HepG2 (cell line): ENCODE measurements at regions not wholly inside any gene's neighbourhood (a gene's known extent, or its start where the extent isn't known, plus 50 kb on each side); places are given as distances from the start of the nearest gene placed in this dataset.

Source experiments
- ATAC-seq: fragments of 200-7000 bp; cut with Tn5 transposase; 3 replicates; pipeline ENCODE4 v1.9.1; 2020; ENCODE audit warnings: mild to moderate bottlenecking, moderate library complexity
- BruUV-seq: library from RNA; stranded (reverse); fragments of 400-500 nt; replicated peaks from 2 replicates; lab custom pipeline; 2021; lab: Mats Ljungman, UMichigan
- CTCF ChIA-PET: fragments of 300-600 bp; formaldehyde crosslinking; extraction: SDS; loops from one replicate; lab custom pipeline; 2021; ENCODE audit warnings: low total read pairs, inconsistent platforms, low intra/inter-chr PET ratio; lab: Yijun Ruan, JAX
- POLR2A ChIA-PET: fragments of 350-600 bp; sonication (Branson Sonifier 250); formaldehyde crosslinking; loops from one replicate; lab custom pipeline; 2020; ENCODE audit warnings: antibody characterized with exemption, inconsistent platforms; lab: Yijun Ruan, JAX
- DNase-seq: peaks from one replicate; pipeline ENCODE4 v3.0.0-alpha.2; 2015; ENCODE audit warnings: low spot score
- FAIRE-seq: peaks from 3 replicates; lab custom pipeline; 2011; peaks lifted over from hg19 to GRCh38; lab: Jason Lieb, UNC
- H2AFZ ChIP-seq: one replicate; pipeline ENCODE4 v1.6.1; 2011; ENCODE audit warnings: low read length, inconsistent platforms
- H3K27ac ChIP-seq: fragments of 300-600 bp; 3 replicates; pipeline ENCODE4 v1.8.0; 2011; ENCODE audit warnings: mixed run types, mild to moderate bottlenecking, mixed read lengths, low read length, inconsistent platforms; ENCODE audit not compliant: insufficient read depth; ENCODE audit errors: extremely low read length
- H3K27me3 ChIP-seq, 2 experiments: fragments of 200-600 bp in 1 of 2; 2 replicates in 1 of 2; 3 replicates in 1 of 2; pipeline versions ENCODE4 v1.6.0 to v1.8.0; 2011; ENCODE audit warnings: low read length in 2 of 2, mild to moderate bottlenecking in 2 of 2, moderate library complexity in 2 of 2, inconsistent platforms in 1 of 2; ENCODE audit not compliant: insufficient read depth in 2 of 2, control insufficient read depth in 1 of 2
- H3K36me3 ChIP-seq, 2 experiments: fragments of 200-600 bp in 1 of 2; replicated peaks in 1 of 2; 2 replicates in 1 of 2; 3 replicates in 1 of 2; pipeline versions ENCODE4 v1.5.1 to v1.8.0; 2011; ENCODE audit warnings: low read length in 2 of 2, inconsistent platforms in 1 of 2; ENCODE audit not compliant: insufficient read depth in 2 of 2, control insufficient read depth in 1 of 2
- H3K4me1 ChIP-seq: 2 replicates; pipeline ENCODE4 v1.5.1; 2012; ENCODE audit warnings: low read length, inconsistent platforms; ENCODE audit not compliant: insufficient read depth
- H3K4me2 ChIP-seq: 2 replicates; pipeline ENCODE4 v1.6.0; 2011; ENCODE audit warnings: low read depth, low read length, inconsistent platforms
- H3K4me3 ChIP-seq, 3 experiments: fragments of 200-600 bp in 1 of 3; sonication (generic), shearing (Covaris generic) in 1 of 3; replicated peaks in 1 of 3; 2 replicates each; pipeline ENCODE4 v1.5.1; 2011 to 2016; ENCODE audit warnings: low read length in 3 of 3, inconsistent platforms in 2 of 3, low read depth in 2 of 3, mild to moderate bottlenecking in 2 of 3, control low read depth in 1 of 3, mixed read lengths in 1 of 3; ENCODE audit not compliant: insufficient read depth in 1 of 3
- H3K79me2 ChIP-seq: one replicate; pipeline ENCODE4 v1.6.1; 2011; ENCODE audit warnings: low read length, inconsistent platforms; ENCODE audit not compliant: insufficient read depth
- H3K9ac ChIP-seq: 2 replicates; pipeline ENCODE4 v1.6.0; 2011; ENCODE audit warnings: mild to moderate bottlenecking, low read depth, low read length, inconsistent platforms; ENCODE audit not compliant: insufficient read depth
- H3K9me3 ChIP-seq: 2 replicates; pipeline ENCODE4 v1.5.1; 2012; ENCODE audit warnings: mild to moderate bottlenecking, low read length
- H4K20me1 ChIP-seq: 2 replicates; pipeline ENCODE4 v1.6.0; 2011; ENCODE audit warnings: inconsistent platforms, mild to moderate bottlenecking, low read length, moderate library complexity; ENCODE audit not compliant: insufficient read depth
- ATF1 ChIP-seq: IDR thresholded peaks from 2 replicates; pipeline ENCODE4 v1.6.1; 2016; ENCODE audit warnings: mild to moderate bottlenecking, control low read depth
- ERF ChIP-seq: IDR thresholded peaks from 2 replicates; pipeline ENCODE4 v1.6.1; 2018; ENCODE audit warnings: missing biosample characterization, missing genetic modification reagents
- FOXA3 ChIP-seq: IDR thresholded peaks from 2 replicates; pipeline ENCODE4 v1.6.1; 2016; ENCODE audit warnings: missing genetic modification reagents, missing compliant biosample characterization
- MZF1 ChIP-seq: sonication (generic); formaldehyde crosslinking; IDR thresholded peaks from 2 replicates; pipeline ENCODE4 v1.8.1; 2023; ENCODE audit warnings: mild to moderate bottlenecking, missing genetic modification reagents, borderline replicate concordance
- NFRKB ChIP-seq: fragments of 450-650 bp; IDR thresholded peaks from 2 replicates; pipeline ENCODE4 v1.6.1; 2017
- RFX3 ChIP-seq: IDR thresholded peaks from 2 replicates; pipeline ENCODE4 v1.6.1; 2016; ENCODE audit warnings: missing biosample characterization, missing genetic modification reagents
- SIN3A ChIP-seq: IDR thresholded peaks from 2 replicates; pipeline ENCODE4 v1.6.1; 2011; ENCODE audit warnings: low read depth, mild to moderate bottlenecking, control low read depth, low read length, borderline replicate concordance
- SMARCC2 ChIP-seq: fragments of 450-650 bp; IDR thresholded peaks from 2 replicates; pipeline ENCODE4 v1.6.1; 2017; ENCODE audit warnings: antibody characterized with exemption, mild to moderate bottlenecking
- ZFP91 ChIP-seq: sonication (generic); formaldehyde crosslinking; IDR thresholded peaks from 2 replicates; pipeline ENCODE4 v1.9.0; 2022; ENCODE audit warnings: missing genetic modification reagents, mild to moderate bottlenecking, borderline replicate concordance
- ZKSCAN1 ChIP-seq: fragments of 150-350 bp; IDR thresholded peaks from 2 replicates; pipeline ENCODE4 v1.6.1; 2014; ENCODE audit warnings: low read length
- ZNF264 ChIP-seq: sonication (generic); formaldehyde crosslinking; IDR thresholded peaks from 2 replicates; pipeline ENCODE4 v1.4.0; 2020; ENCODE audit warnings: missing genetic modification reagents
- ZNF552 ChIP-seq: sonication (generic); formaldehyde crosslinking; IDR thresholded peaks from 2 replicates; pipeline ENCODE4 v1.9.0; 2022; ENCODE audit warnings: missing genetic modification reagents, mild to moderate bottlenecking, borderline replicate concordance
- ZNF569 ChIP-seq: sonication (generic); formaldehyde crosslinking; IDR thresholded peaks from 2 replicates; pipeline ENCODE4 v1.5.0; 2020; ENCODE audit warnings: mild to moderate bottlenecking, missing genetic modification reagents, moderate library complexity, borderline replicate concordance
- ZNF770 ChIP-seq: sonication (generic); formaldehyde crosslinking; IDR thresholded peaks from 2 replicates; pipeline ENCODE4 v1.5.0; 2020; ENCODE audit warnings: mild to moderate bottlenecking, missing genetic modification reagents
- WGBS: methylation state at CpG from one replicate; pipeline ENCODE4 v1.1.6; 2017; ENCODE audit warnings: low lambda C conversion rate; 5-methylcytosine and 5-hydroxymethylcytosine counted together
- in situ Hi-C: cut with HindIII; loops from 2 replicates; pipeline ENCODE4 v1.10.0; 2017; ENCODE audit warnings: low pct_unique_long_range_greater_than_20kb; ENCODE audit not compliant: extremely low pct_ligation_motif_present
- intact Hi-C: fragments of 100-400 bp; cut with micrococcal nuclease; formaldehyde crosslinking; loops from one replicate; pipeline ENCODE4 v1.10.0; 2022; ENCODE audit not compliant: unreplicated experiment

GRCh38 chr3:1528621-1529020 lies 435.8 kb downstream of the CNTN6 start:
- no peak overlapping the region for H3K9ac ChIP-seq
- ChIA-PET CTCF (no interaction called here), POLR2A (no interaction called here)
- no peak overlapping the region for H3K27ac ChIP-seq
- H2AFZ ChIP-seq, result no peak overlapping the region
- ATAC-seq (no peak), FAIRE-seq (no peak), DNase-seq (no peak)
- peaks cover 76% of the 10 kb centered on the region for H3K9me3 ChIP-seq
- no peak overlapping the region for H3K4me3 ChIP-seq
- no peak overlapping the region for H3K4me2 ChIP-seq
- H3K4me1 ChIP-seq, result no peaks in the 10 kb centered on the region
- no peaks in the 10 kb centered on the region for H4K20me1 ChIP-seq
- BruUV-seq, result no TSS peak
- H3K36me3 ChIP-seq, result no peaks in the 10 kb centered on the region
- WGBS, result 2% methylated on average over 4 of the region's 4 CpGs
- intact Hi-C loops, result no loop called here
- no peaks in the 10 kb centered on the region for H3K79me2 ChIP-seq
- no peaks in the 10 kb centered on the region for H3K27me3 ChIP-seq
- in situ Hi-C loops, result no loop called here
- TF ChIP-seq ZNF770, result no peak
- TF ChIP-seq ZFP91 (CRISPR knock-in tag), result no peak
- no peak for TF ChIP-seq NFRKB
- TF ChIP-seq SMARCC2, result no peak
- TF ChIP-seq ZNF552 (CRISPR knock-in tag), result no peak
- no peak for TF ChIP-seq RFX3 (CRISPR knock-in tag)
- no peak for TF ChIP-seq ATF1 (CRISPR knock-in tag)
- no peak for TF ChIP-seq ZNF569 (CRISPR knock-in tag)
- TF ChIP-seq ERF (CRISPR knock-in tag), result no peak
- TF ChIP-seq ZNF264, result no peak
- no peak for TF ChIP-seq MZF1
- no peak for TF ChIP-seq FOXA3
- TF ChIP-seq ZKSCAN1, result no peak
- TF ChIP-seq SIN3A, result no peak
